ENCODE measurements at regions not wholly inside any gene's neighbourhood (a gene's known extent, or its start where the extent isn't known, plus 50 kb on each side); places are given as distances from the start of the nearest gene placed in this dataset.
A peak's percentile ranks its signal among the peaks of the same experiment; 100 is the strongest.

DNA sequence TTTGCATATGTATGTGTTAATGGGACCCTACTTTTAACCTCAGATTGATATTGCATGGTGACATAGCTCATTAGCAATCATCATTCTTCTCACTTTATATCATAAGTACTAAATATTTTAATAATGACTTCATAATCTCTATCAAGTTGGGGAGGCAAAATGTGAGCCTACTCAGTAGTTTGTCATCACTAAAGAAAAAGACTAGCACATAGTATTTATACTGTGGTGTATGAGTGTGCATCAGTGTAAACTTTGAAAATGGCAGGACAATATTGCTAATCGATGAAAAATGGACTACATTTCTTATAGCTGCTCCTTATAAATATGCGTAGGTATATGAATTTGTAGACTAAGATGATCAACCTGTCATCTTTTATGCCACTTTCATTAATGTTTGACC lies 624.5 kb upstream of the ROBO2 start:
- no peak for DNase-seq
- no peaks in the 10 kb centered on the region for H3K27me3 ChIP-seq
- TF ChIP-seq POLR2AphosphoS5 (IDR thresholded peaks at IDR 0.05), result no peak
- TF ChIP-seq, protein P1, sequence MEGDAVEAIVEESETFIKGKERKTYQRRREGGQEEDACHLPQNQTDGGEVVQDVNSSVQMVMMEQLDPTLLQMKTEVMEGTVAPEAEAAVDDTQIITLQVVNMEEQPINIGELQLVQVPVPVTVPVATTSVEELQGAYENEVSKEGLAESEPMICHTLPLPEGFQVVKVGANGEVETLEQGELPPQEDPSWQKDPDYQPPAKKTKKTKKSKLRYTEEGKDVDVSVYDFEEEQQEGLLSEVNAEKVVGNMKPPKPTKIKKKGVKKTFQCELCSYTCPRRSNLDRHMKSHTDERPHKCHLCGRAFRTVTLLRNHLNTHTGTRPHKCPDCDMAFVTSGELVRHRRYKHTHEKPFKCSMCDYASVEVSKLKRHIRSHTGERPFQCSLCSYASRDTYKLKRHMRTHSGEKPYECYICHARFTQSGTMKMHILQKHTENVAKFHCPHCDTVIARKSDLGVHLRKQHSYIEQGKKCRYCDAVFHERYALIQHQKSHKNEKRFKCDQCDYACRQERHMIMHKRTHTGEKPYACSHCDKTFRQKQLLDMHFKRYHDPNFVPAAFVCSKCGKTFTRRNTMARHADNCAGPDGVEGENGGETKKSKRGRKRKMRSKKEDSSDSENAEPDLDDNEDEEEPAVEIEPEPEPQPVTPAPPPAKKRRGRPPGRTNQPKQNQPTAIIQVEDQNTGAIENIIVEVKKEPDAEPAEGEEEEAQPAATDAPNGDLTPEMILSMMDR (IDR thresholded peaks at IDR 0.05), result no peak
- no peak for TF ChIP-seq POLR2A (IDR thresholded peaks at IDR 0.05)
- no peak for TF ChIP-seq EP300 (IDR thresholded peaks at IDR 0.05; ENCODE audit: low read depth)
- intact Hi-C loops (cut with DNase I; ENCODE audit: low total_unique reads), result no loop called here
- H3K27ac ChIP-seq, result no peak overlapping the region
- no peaks in the 10 kb centered on the region for H3K36me3 ChIP-seq
- no peaks in the 10 kb centered on the region for H3K4me1 ChIP-seq
- 96 to 100% methylated on average over 2 of the region's 2 CpGs for WGBS, 2 donors (ENCODE audit: low coverage in 1 of 2)
- H3K4me3 ChIP-seq, result no peak overlapping the region
- in situ Hi-C loops (cut with MboI; ENCODE audit: low pct_ligation_motif_present in 1 of 4, low pct_unique_long_range_greater_than_20kb in 1 of 4, low sequenced_read_pairs in 3 of 4), result no loop called here
- no peaks in the 10 kb centered on the region for H3K9me3 ChIP-seq

DNA sequence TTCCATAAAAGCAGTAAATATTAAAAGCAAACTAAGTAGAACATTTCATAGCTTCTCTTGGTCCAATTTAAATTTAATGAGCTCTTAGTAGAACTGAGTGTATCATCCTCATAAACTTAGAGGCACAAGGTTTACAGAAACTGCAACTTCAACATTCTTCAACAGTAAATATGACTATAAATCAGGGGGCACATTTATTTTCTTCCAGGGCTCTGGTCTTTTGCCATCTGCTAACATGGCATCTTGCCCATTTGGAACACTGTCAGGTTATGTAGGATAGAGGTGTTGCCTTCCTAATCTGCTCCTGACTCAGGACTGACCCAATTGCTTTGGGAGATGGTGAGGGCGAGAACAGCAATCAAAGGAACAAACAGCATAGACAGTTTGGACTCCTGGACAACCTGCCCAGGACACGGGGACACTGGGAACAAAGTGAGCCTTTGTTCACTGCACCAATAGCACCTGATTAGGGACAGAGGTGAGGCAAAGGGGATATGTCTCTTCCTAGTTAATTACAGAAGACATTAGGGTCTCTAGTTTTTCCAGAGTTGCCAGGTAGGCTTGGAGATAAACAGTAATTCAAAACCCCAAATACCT lies 610.2 kb upstream of the ROBO2 start:
- no peaks in the 10 kb centered on the region for H3K9me3 ChIP-seq
- TF ChIP-seq, protein P1 (IDR thresholded peaks at IDR 0.05), result no peak
- TF ChIP-seq EP300 (IDR thresholded peaks at IDR 0.05; ENCODE audit: low read depth), result no peak
- no peak for TF ChIP-seq POLR2A (IDR thresholded peaks at IDR 0.05)
- no peak for TF ChIP-seq POLR2AphosphoS5 (IDR thresholded peaks at IDR 0.05)
- intact Hi-C loops (cut with DNase I; ENCODE audit: low total_unique reads) (no loop called here), in situ Hi-C loops (cut with MboI; ENCODE audit: low pct_ligation_motif_present in 1 of 4, low pct_unique_long_range_greater_than_20kb in 1 of 4, low sequenced_read_pairs in 3 of 4) (no loop called here)
- no peak overlapping the region for H3K27ac ChIP-seq
- peak; percentile 7 for DNase-seq
- no peak overlapping the region for H3K4me3 ChIP-seq
- no peaks in the 10 kb centered on the region for H3K36me3 ChIP-seq
- 33% methylated on average over 1 to 2 of the region's 2 CpGs for WGBS, 2 donors (ENCODE audit: low coverage in 1 of 2)
- no peaks in the 10 kb centered on the region for H3K27me3 ChIP-seq
- H3K4me1 ChIP-seq, result peaks cover 0 to 6% (median 0%) of the 10 kb centered on the region in 4 donors

DNA sequence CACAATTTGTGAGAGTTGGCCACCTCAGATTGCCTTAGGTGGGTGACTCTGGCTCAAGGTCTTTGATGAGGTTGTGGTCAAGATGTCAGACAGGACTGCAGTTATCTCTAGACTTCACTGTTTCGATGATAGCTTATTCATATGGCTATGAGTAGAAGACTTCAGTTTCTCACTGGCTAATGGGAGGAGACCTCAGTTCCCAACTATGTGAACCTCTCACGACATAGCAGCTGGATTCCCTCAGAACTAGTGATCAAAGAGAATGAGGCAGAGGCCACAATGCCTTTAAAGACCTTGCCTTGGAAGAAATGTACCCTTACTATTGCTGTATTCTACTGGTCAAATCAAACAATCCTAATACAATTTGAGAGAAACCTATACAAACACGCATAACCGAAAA lies 607.5 kb upstream of the ROBO2 start:
- no peaks in the 10 kb centered on the region for H3K27me3 ChIP-seq
- no peaks in the 10 kb centered on the region for H3K36me3 ChIP-seq
- no peak for DNase-seq
- no peaks in the 10 kb centered on the region for H3K9me3 ChIP-seq
- in situ Hi-C loops (cut with MboI; ENCODE audit: low pct_ligation_motif_present in 1 of 4, low pct_unique_long_range_greater_than_20kb in 1 of 4, low sequenced_read_pairs in 3 of 4) (no loop called here), intact Hi-C loops (cut with DNase I; ENCODE audit: low total_unique reads) (no loop called here)
- WGBS, 2 donors (ENCODE audit: low coverage in 1 of 2), result 65 to 100% methylated on average over 2 to 4 of the region's 4 CpGs
- no peak overlapping the region for H3K27ac ChIP-seq
- TF ChIP-seq POLR2A (IDR thresholded peaks at IDR 0.05) (no peak), POLR2AphosphoS5 (IDR thresholded peaks at IDR 0.05) (no peak), EP300 (IDR thresholded peaks at IDR 0.05; ENCODE audit: low read depth) (no peak)
- TF ChIP-seq, protein P1 (IDR thresholded peaks at IDR 0.05), result no peak
- peaks cover 0 to 6% (median 0%) of the 10 kb centered on the region in 4 donors for H3K4me1 ChIP-seq
- H3K4me3 ChIP-seq, result no peak overlapping the region

DNA sequence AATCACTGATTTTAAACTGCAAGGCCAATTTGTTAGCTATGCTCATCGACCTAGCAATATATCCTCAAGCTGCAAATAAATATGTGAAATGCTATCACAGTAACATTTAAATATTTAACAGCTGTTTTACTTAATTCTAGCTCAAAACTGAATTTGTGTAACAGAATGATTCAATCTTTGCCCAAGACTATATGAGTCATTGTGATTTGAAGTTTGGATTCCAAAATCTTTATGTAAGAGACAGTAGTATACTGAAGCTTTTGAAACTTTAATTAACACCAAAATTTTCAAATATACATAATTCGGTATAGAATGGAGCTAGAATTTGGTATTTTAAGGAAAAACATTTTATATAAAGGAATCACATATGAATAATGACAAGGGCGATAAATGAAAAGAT lies 603.0 kb upstream of the ROBO2 start:
- Histone ChIP-seq H3K4me1 (no peaks in the 10 kb centered on the region), H3K27me3 (no peaks in the 10 kb centered on the region), H3K4me3 (no peak overlapping the region), H3K27ac (no peak overlapping the region), H3K9me3 (no peaks in the 10 kb centered on the region), H3K36me3 (no peaks in the 10 kb centered on the region)
- in situ Hi-C loops (cut with MboI; ENCODE audit: low pct_ligation_motif_present in 1 of 4, low pct_unique_long_range_greater_than_20kb in 1 of 4, low sequenced_read_pairs in 3 of 4), result no loop called here
- intact Hi-C loops (cut with DNase I; ENCODE audit: low total_unique reads), result no loop called here
- 54 to 80% methylated on average over 3 of the region's 3 CpGs for WGBS, 2 donors (ENCODE audit: low coverage in 1 of 2)
- TF ChIP-seq POLR2AphosphoS5 (IDR thresholded peaks at IDR 0.05) (no peak), EP300 (IDR thresholded peaks at IDR 0.05; ENCODE audit: low read depth) (no peak), POLR2A (IDR thresholded peaks at IDR 0.05) (no peak)
- TF ChIP-seq, protein P1 (IDR thresholded peaks at IDR 0.05), result no peak
- no peak for DNase-seq

Measured in transverse colon (tissue), 4 donors.